Hepatocyte (in vitro differentiated cells): ENCODE measurements at regions not wholly inside any gene's neighbourhood (a gene's known extent, or its start where the extent isn't known, plus 50 kb on each side); places are given as distances from the start of the nearest gene placed in this dataset.
"Not testable (repeated sequence)": the region's sequence is repeated elsewhere in the genome, so short reads cannot be mapped to it uniquely, and the experiment has no call there.

ENCODE experiments used
- EZH2 ChIP-seq: fragments of 200-600 bp; sonication (generic); IDR thresholded peaks from 2 replicates; pipeline ENCODE4 v1.6.1; 2016; ENCODE audit warnings: antibody characterized with exemption, mild to moderate bottlenecking, borderline replicate concordance
- EZH2phosphoT487 ChIP-seq: fragments of 200-600 bp; sonication (generic); IDR thresholded peaks from one replicate; pipeline ENCODE4 v1.6.1; 2018; ENCODE audit warnings: antibody characterized with exemption, mild to moderate bottlenecking, low read depth, moderate library complexity; ENCODE audit not compliant: unreplicated experiment, severe bottlenecking
- TF ChIP-seq, protein P1 (sequence below): fragments of 200-600 bp; sonication (generic); IDR thresholded peaks from 2 replicates; pipeline ENCODE4 v1.5.1; 2016; ENCODE audit warnings: antibody characterized with exemption, mild to moderate bottlenecking; ENCODE audit not compliant: poor library complexity

DNA sequence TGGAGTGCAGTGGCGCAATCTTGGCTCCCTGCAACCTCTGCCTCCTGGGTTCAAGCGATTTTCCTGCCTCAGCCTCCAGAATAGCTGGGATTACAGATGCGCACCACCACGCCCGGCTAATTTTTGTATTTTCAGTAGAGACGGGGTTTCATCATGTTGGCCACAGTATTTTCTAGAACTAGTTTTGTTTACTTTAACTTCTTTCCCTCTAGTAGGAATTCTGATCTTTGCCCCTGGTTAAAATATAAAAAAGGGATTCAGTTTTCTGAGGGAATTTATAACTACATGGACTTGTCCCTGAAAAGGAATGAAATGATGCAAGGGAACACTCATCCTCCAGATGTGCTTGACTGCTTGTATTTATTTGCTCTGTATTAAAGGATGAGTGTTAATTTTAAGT is 628.9 kb downstream of the ETNK1 start:
- TF ChIP-seq, protein P1, sequence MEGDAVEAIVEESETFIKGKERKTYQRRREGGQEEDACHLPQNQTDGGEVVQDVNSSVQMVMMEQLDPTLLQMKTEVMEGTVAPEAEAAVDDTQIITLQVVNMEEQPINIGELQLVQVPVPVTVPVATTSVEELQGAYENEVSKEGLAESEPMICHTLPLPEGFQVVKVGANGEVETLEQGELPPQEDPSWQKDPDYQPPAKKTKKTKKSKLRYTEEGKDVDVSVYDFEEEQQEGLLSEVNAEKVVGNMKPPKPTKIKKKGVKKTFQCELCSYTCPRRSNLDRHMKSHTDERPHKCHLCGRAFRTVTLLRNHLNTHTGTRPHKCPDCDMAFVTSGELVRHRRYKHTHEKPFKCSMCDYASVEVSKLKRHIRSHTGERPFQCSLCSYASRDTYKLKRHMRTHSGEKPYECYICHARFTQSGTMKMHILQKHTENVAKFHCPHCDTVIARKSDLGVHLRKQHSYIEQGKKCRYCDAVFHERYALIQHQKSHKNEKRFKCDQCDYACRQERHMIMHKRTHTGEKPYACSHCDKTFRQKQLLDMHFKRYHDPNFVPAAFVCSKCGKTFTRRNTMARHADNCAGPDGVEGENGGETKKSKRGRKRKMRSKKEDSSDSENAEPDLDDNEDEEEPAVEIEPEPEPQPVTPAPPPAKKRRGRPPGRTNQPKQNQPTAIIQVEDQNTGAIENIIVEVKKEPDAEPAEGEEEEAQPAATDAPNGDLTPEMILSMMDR: not testable (repeated sequence)
- TF ChIP-seq EZH2phosphoT487, EZH2: not testable (repeated sequence)
